ENCODE measurements at regions not wholly inside any gene's neighbourhood (a gene's known extent, or its start where the extent isn't known, plus 50 kb on each side); places are given as distances from the start of the nearest gene placed in this dataset.

DNA sequence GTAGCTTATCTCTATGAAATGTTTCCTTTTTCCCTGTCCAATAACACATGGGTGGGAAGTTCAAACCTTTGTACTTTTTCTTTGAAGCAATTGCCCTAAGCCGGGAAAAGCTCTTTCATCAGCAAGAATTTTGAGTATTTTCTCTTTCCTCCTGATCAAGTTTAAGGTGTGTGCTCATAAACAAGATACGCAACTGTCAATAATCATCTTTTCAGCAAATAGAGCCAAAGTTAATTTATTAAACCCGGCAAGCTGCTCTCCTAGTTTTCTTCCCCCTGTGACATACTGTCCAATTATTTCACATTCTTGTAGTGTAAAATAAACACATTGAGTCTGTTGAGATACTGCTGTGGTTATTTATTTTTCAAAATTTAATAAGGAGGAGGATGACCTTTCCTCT is 194.4 kb downstream of the EDN1 start:
- Histone ChIP-seq H3K9ac (ENCODE audit: low read length) (no peak overlapping the region), H3K4me1 (ENCODE audit: insufficient read depth, low read length, severe bottlenecking) (peaks cover 23% of the 10 kb centered on the region), H2AFZ (ENCODE audit: low read length) (peak overlapping the region; percentile 96; the same call in 1 of the 2 replicates), H3K27ac (ENCODE audit: low read depth, low read length, poor library complexity, severe bottlenecking) (no peak overlapping the region), H3K9me2 (ENCODE audit: low read depth, low read length) (no peaks in the 10 kb centered on the region), H3K9me3 (ENCODE audit: low read length) (no peaks in the 10 kb centered on the region), H3K4me3 (ENCODE audit: low read depth, low read length, poor library complexity, severe bottlenecking) (no peak overlapping the region), H3K27me3 (ENCODE audit: insufficient read depth, low read length) (no peaks in the 10 kb centered on the region), H3K36me3 (ENCODE audit: insufficient read depth, low read length) (no peaks in the 10 kb centered on the region), H3F3A (ENCODE audit: insufficient read depth, low read length) (no peaks in the 10 kb centered on the region), H4K20me1 (ENCODE audit: insufficient read depth, low read length) (no peaks in the 10 kb centered on the region), H3K4me2 (ENCODE audit: low read length) (no peak overlapping the region), H3K79me2 (ENCODE audit: insufficient read depth, low read length) (no peaks in the 10 kb centered on the region)
- no peak for TF ChIP-seq EZH2 (IDR thresholded peaks at IDR 0.05; ENCODE audit: borderline replicate concordance, low read length)
- TF ChIP-seq, protein P1, sequence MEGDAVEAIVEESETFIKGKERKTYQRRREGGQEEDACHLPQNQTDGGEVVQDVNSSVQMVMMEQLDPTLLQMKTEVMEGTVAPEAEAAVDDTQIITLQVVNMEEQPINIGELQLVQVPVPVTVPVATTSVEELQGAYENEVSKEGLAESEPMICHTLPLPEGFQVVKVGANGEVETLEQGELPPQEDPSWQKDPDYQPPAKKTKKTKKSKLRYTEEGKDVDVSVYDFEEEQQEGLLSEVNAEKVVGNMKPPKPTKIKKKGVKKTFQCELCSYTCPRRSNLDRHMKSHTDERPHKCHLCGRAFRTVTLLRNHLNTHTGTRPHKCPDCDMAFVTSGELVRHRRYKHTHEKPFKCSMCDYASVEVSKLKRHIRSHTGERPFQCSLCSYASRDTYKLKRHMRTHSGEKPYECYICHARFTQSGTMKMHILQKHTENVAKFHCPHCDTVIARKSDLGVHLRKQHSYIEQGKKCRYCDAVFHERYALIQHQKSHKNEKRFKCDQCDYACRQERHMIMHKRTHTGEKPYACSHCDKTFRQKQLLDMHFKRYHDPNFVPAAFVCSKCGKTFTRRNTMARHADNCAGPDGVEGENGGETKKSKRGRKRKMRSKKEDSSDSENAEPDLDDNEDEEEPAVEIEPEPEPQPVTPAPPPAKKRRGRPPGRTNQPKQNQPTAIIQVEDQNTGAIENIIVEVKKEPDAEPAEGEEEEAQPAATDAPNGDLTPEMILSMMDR (IDR thresholded peaks at IDR 0.05; ENCODE audit: low read length) = no peak

DNA sequence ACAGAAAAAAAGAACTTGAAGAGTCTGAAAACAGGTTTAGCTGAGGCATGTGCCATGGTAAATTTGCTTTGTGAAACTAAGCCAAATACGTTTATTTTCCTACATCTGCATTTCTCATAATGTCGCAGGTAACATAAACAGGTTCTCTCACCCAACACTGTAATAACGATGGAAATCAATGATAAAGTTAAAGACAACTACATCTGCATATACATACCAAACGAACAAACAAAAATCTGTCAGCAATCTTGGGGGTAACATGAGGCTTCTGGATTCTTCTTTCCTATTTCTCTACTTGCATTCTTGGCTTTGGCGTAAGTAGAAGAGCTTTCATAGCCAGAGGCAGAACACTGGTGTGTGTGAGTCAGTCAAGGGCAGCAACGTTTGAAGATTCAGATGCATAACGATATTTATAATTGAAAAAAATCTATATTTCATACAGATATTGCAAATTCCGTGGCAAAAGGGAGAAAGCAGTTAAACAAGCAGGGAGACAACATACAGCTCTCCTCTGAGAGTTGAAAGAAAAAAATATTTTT is 195.1 kb downstream of the EDN1 start:
- Histone ChIP-seq H4K20me1 (ENCODE audit: insufficient read depth, low read length) (no peaks in the 10 kb centered on the region), H3K4me1 (ENCODE audit: insufficient read depth, low read length, severe bottlenecking) (peaks cover 23% of the 10 kb centered on the region), H3K79me2 (ENCODE audit: insufficient read depth, low read length) (no peaks in the 10 kb centered on the region), H3K27me3 (ENCODE audit: insufficient read depth, low read length) (no peaks in the 10 kb centered on the region), H3K9me3 (ENCODE audit: low read length) (no peaks in the 10 kb centered on the region), H3K4me2 (ENCODE audit: low read length) (no peak overlapping the region), H3K9ac (ENCODE audit: low read length) (no peak overlapping the region), H2AFZ (ENCODE audit: low read length) (no peak overlapping the region), H3K4me3 (ENCODE audit: low read depth, low read length, poor library complexity, severe bottlenecking) (no peak overlapping the region), H3F3A (ENCODE audit: insufficient read depth, low read length) (no peaks in the 10 kb centered on the region), H3K27ac (ENCODE audit: low read depth, low read length, poor library complexity, severe bottlenecking) (no peak overlapping the region), H3K9me2 (ENCODE audit: low read depth, low read length) (no peaks in the 10 kb centered on the region), H3K36me3 (ENCODE audit: insufficient read depth, low read length) (no peaks in the 10 kb centered on the region)
- TF ChIP-seq EZH2 (IDR thresholded peaks at IDR 0.05; ENCODE audit: borderline replicate concordance, low read length) = no peak
- TF ChIP-seq, protein P1 (IDR thresholded peaks at IDR 0.05; ENCODE audit: low read length) = no peak

GRCh38 chr6:12485837-12486236 is 195.7 kb downstream of the EDN1 start:
- Histone ChIP-seq H3F3A (ENCODE audit: insufficient read depth, low read length) (no peaks in the 10 kb centered on the region), H3K9me2 (ENCODE audit: low read depth, low read length) (no peaks in the 10 kb centered on the region), H3K4me2 (ENCODE audit: low read length) (no peak overlapping the region), H3K4me1 (ENCODE audit: insufficient read depth, low read length, severe bottlenecking) (peaks cover 23% of the 10 kb centered on the region), H3K36me3 (ENCODE audit: insufficient read depth, low read length) (no peaks in the 10 kb centered on the region), H3K27ac (ENCODE audit: low read depth, low read length, poor library complexity, severe bottlenecking) (no peak overlapping the region), H3K9ac (ENCODE audit: low read length) (no peak overlapping the region), H3K4me3 (ENCODE audit: low read depth, low read length, poor library complexity, severe bottlenecking) (no peak overlapping the region), H2AFZ (ENCODE audit: low read length) (no peak overlapping the region), H3K79me2 (ENCODE audit: insufficient read depth, low read length) (no peaks in the 10 kb centered on the region), H4K20me1 (ENCODE audit: insufficient read depth, low read length) (no peaks in the 10 kb centered on the region), H3K9me3 (ENCODE audit: low read length) (no peaks in the 10 kb centered on the region), H3K27me3 (ENCODE audit: insufficient read depth, low read length) (no peaks in the 10 kb centered on the region)
- TF ChIP-seq, protein P1 (IDR thresholded peaks at IDR 0.05; ENCODE audit: low read length) = no peak
